CD14-positive monocyte (primary cell): ENCODE measurements at regions not wholly inside any gene's neighbourhood (a gene's known extent, or its start where the extent isn't known, plus 50 kb on each side); places are given as distances from the start of the nearest gene placed in this dataset.
A peak's percentile ranks its signal among the peaks of the same experiment; 100 is the strongest.

Experiments used
- DNase-seq, 3 donors: peaks; one replicate each; pipeline ENCODE4 v3.0.0-alpha.2; 2011 to 2022
- H2AFZ ChIP-seq: 2 replicates; pipeline ENCODE4 v1.6.0; 2012; ENCODE audit warnings: mild to moderate bottlenecking, low read depth, low read length, inconsistent platforms; ENCODE audit not compliant: insufficient read depth, poor library complexity, severe bottlenecking
- H3K27ac ChIP-seq, 2 donors: 1 replicate in 1 of 2; 2 replicates in 1 of 2; pipeline ENCODE4 v1.5.1; 2012 to 2013; ENCODE audit warnings: low read length in 2 of 2, control low read depth in 1 of 2, inconsistent platforms in 1 of 2, low read depth in 1 of 2, mild to moderate bottlenecking in 1 of 2
- H3K27me3 ChIP-seq, 2 donors: one replicate each; pipeline versions ENCODE4 v1.6.0 to v1.6.1; 2011 to 2013; ENCODE audit warnings: low read length in 2 of 2; ENCODE audit not compliant: control insufficient read depth in 2 of 2, insufficient read depth in 2 of 2
- H3K36me3 ChIP-seq, 2 donors: replicated peaks in 1 of 2; 1 replicate in 1 of 2; 2 replicates in 1 of 2; pipeline versions ENCODE4 v1.5.1 to v1.6.1; 2012 to 2013; ENCODE audit warnings: low read length in 2 of 2, control low read depth in 1 of 2, inconsistent platforms in 1 of 2, mild to moderate bottlenecking in 1 of 2; ENCODE audit not compliant: insufficient read depth in 2 of 2, control insufficient read depth in 1 of 2
- H3K4me1 ChIP-seq, 2 donors: 1 replicate in 1 of 2; 2 replicates in 1 of 2; pipeline versions ENCODE4 v1.5.1 to v1.6.1; 2012 to 2013; ENCODE audit warnings: low read length in 2 of 2, control low read depth in 1 of 2, inconsistent platforms in 1 of 2, mild to moderate bottlenecking in 1 of 2, moderate library complexity in 1 of 2; ENCODE audit not compliant: insufficient read depth in 2 of 2, control insufficient read depth in 1 of 2
- H3K4me2 ChIP-seq: replicated peaks from 2 replicates; pipeline ENCODE3; 2012; ENCODE audit warnings: low read length, moderate library complexity, mild to moderate bottlenecking; ENCODE audit not compliant: poor library complexity, severe bottlenecking; ENCODE audit errors: extremely low read depth
- H3K4me3 ChIP-seq, 3 experiments: fragments of 200-600 bp in 1 of 3; sonication (generic) in 1 of 3; replicated peaks in 1 of 3; 1 replicate in 2 of 3; 2 replicates in 1 of 3; pipeline ENCODE4 v1.5.1; 2011 to 2013; ENCODE audit warnings: low read length in 3 of 3, mild to moderate bottlenecking in 3 of 3, control low read depth in 2 of 3, low read depth in 2 of 3, inconsistent platforms in 1 of 3, moderate library complexity in 1 of 3
- H3K79me2 ChIP-seq: 2 replicates; pipeline ENCODE4 v1.6.0; 2012; ENCODE audit warnings: mild to moderate bottlenecking, control low read depth, inconsistent platforms, low read length, moderate library complexity; ENCODE audit not compliant: insufficient read depth
- H3K9ac ChIP-seq: 2 replicates; pipeline ENCODE4 v1.6.0; 2017; ENCODE audit warnings: low read length, mild to moderate bottlenecking; ENCODE audit not compliant: insufficient read depth, poor library complexity, severe bottlenecking
- H3K9me3 ChIP-seq, 2 donors: replicated peaks in 1 of 2; 1 replicate in 1 of 2; 2 replicates in 1 of 2; pipeline versions ENCODE4 v1.5.1 to v1.6.1; 2012 to 2013; ENCODE audit warnings: low read length in 2 of 2, control low read depth in 1 of 2; ENCODE audit not compliant: control insufficient read depth in 1 of 2, insufficient read depth in 1 of 2
- H4K20me1 ChIP-seq: 2 replicates; pipeline ENCODE4 v1.6.0; 2012; ENCODE audit warnings: mild to moderate bottlenecking, low read length, control low read depth, moderate library complexity; ENCODE audit not compliant: insufficient read depth
- H3K27ac Mint-ChIP-seq, 7 donors: one replicate each; pipeline ENCODE4 v1.8.0; 2020; ENCODE audit warnings: mild to moderate bottlenecking in 7 of 7, mixed read lengths in 7 of 7, moderate library complexity in 6 of 7, inconsistent platforms in 2 of 7
- H3K27me3 Mint-ChIP-seq, 3 donors: one replicate each; pipeline ENCODE4 v1.8.0; 2021 to 2022; ENCODE audit warnings: low read depth in 3 of 3, mild to moderate bottlenecking in 3 of 3, mixed read lengths in 3 of 3, moderate library complexity in 3 of 3, inconsistent platforms in 1 of 3
- H3K36me3 Mint-ChIP-seq, 2 donors: one replicate each; pipeline ENCODE4 v1.8.0; 2020; ENCODE audit warnings: mixed read lengths in 2 of 2, inconsistent platforms in 1 of 2, mild to moderate bottlenecking in 1 of 2
- H3K4me1 Mint-ChIP-seq: one replicate; pipeline ENCODE4 v1.8.0; 2020; ENCODE audit warnings: mild to moderate bottlenecking, mixed read lengths
- H3K4me3 Mint-ChIP-seq, 2 donors: one replicate each; pipeline ENCODE4 v1.8.0; 2020; ENCODE audit warnings: mild to moderate bottlenecking in 2 of 2, mixed read lengths in 2 of 2, moderate library complexity in 1 of 2
- H3K9me3 Mint-ChIP-seq, 7 donors: one replicate each; pipeline ENCODE4 v1.8.0; 2020 to 2022; ENCODE audit warnings: mixed read lengths in 7 of 7, mild to moderate bottlenecking in 6 of 7, moderate library complexity in 6 of 7, inconsistent platforms in 2 of 7
- WGBS: methylation state at CpG from one replicate; pipeline ENCODE4 v1.1.5; 2013; ENCODE audit warnings: missing lambda C conversion rate; ENCODE audit not compliant: insufficient coverage; 5-methylcytosine and 5-hydroxymethylcytosine counted together
- intact Hi-C, 2 donors: fragments of 100-400 bp; cut with micrococcal nuclease; formaldehyde crosslinking; loops; one replicate each; pipeline versions ENCODE4 v1.15.0 to v1.15.1; 2023
- TF ChIP-seq, protein P1 (sequence below): fragments of 200-600 bp; IDR thresholded peaks from one replicate; pipeline ENCODE4 v1.8.0; 2022; ENCODE audit warnings: antibody characterized with exemption, mild to moderate bottlenecking

DNA sequence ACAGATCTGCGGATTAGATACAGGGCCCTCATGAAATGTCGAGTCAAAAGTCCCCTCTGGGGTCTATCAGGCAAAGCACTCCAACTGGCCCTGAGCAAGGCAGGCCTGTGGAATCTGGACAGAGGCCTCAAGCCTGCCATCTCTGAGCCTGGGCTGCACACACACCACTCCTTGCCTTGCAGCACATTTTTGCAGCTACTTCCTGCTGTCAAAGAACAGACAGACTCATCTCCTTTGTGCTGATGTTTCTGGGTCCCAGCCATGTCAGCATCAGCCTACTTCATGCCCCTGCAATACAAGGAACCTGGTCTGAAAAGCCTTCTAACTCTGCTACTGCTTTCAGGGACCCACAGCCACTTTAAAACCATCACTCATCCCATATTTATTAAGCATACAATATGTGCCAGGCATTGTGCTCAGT lies 60.6 kb upstream of the IL12A start:
- Mint-ChIP-seq H3K4me3 (no peak overlapping the region), H3K36me3 (peaks cover under 1 to 1% of the 10 kb centered on the region in 2 donors), H3K9me3 (peaks cover 0 to 5% (median 1%) of the 10 kb centered on the region in 7 donors), H3K27ac (peak overlapping the region; percentile 86 to 99 (median 92)), H3K27me3 (peaks cover 0 to 2% (median 0%) of the 10 kb centered on the region in 3 donors), H3K4me1 (peaks cover 51% of the 10 kb centered on the region)
- Histone ChIP-seq H3K27ac (peak overlapping the region; percentile 50 to 86), H3K9me3 (peaks cover 0 to under 1% of the 10 kb centered on the region in 2 donors), H2AFZ (no peak overlapping the region), H3K27me3 (no peaks in the 10 kb centered on the region), H3K4me2 (peak overlapping the region; percentile 57), H3K36me3 (no peaks in the 10 kb centered on the region), H4K20me1 (no peaks in the 10 kb centered on the region), H3K9ac (no peak overlapping the region), H3K4me1 (peaks cover 53 to 59% of the 10 kb centered on the region in 2 donors), H3K4me3 (no peak overlapping the region), H3K79me2 (no peaks in the 10 kb centered on the region)
- TF ChIP-seq, protein P1, sequence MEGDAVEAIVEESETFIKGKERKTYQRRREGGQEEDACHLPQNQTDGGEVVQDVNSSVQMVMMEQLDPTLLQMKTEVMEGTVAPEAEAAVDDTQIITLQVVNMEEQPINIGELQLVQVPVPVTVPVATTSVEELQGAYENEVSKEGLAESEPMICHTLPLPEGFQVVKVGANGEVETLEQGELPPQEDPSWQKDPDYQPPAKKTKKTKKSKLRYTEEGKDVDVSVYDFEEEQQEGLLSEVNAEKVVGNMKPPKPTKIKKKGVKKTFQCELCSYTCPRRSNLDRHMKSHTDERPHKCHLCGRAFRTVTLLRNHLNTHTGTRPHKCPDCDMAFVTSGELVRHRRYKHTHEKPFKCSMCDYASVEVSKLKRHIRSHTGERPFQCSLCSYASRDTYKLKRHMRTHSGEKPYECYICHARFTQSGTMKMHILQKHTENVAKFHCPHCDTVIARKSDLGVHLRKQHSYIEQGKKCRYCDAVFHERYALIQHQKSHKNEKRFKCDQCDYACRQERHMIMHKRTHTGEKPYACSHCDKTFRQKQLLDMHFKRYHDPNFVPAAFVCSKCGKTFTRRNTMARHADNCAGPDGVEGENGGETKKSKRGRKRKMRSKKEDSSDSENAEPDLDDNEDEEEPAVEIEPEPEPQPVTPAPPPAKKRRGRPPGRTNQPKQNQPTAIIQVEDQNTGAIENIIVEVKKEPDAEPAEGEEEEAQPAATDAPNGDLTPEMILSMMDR = no peak
- peak in 1 of 3 donors; percentile 17 for DNase-seq
- intact Hi-C loops = loop anchor here (10.0 kb wide), 2 partner anchors 77 to 197 kb away; no protein-coding TSS in a partner anchor
- 96% methylated on average over 2 of the region's 2 CpGs for WGBS

DNA sequence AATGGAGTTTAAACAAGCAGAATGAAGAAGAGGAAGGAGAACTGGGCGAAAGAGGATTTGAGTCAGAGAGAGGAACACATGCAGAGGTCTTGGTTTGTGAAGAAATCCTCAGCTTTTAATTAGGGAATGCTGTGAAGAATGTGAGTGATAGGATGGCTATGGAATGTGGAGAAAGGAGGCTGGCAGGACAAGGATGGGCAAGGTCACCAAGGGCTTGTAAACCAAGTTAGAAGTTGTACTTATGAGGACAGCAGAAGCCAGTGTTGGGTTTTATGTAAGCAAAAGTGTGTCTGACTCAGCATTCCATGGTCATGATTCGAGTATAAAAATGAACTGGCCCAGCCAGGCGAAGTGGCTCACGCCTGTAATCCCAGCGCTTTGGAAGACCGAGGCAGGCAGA lies 60.0 kb upstream of the IL12A start:
- Histone ChIP-seq H3K79me2 (no peaks in the 10 kb centered on the region), H3K27me3 (no peaks in the 10 kb centered on the region), H3K9ac (no peak overlapping the region), H4K20me1 (no peaks in the 10 kb centered on the region), H3K9me3 (peaks cover 4 to 5% of the 10 kb centered on the region in 2 donors), H3K36me3 (no peaks in the 10 kb centered on the region), H3K4me3 (peak overlapping the region in 1 of 3 experiments; percentile 53), H3K27ac (peak overlapping the region; percentile 76 to 86), H3K4me2 (peak overlapping the region; percentile 57), H3K4me1 (peaks cover 48 to 53% of the 10 kb centered on the region in 2 donors), H2AFZ (no peak overlapping the region)
- H3K36me3 Mint-ChIP-seq = peaks cover 1 to 4% of the 10 kb centered on the region in 2 donors
- intact Hi-C loops = loop anchor here (10.0 kb wide), 2 partner anchors 76 to 196 kb away; no protein-coding TSS in a partner anchor
- DNase-seq = peak in 2 of 3 donors; percentile 42 to 45
- H3K4me1 Mint-ChIP-seq = peaks cover 47% of the 10 kb centered on the region
- TF ChIP-seq, protein P1 = no peak
- peaks cover 5 to 11% (median 6%) of the 10 kb centered on the region in 7 donors for H3K9me3 Mint-ChIP-seq
- H3K4me3 Mint-ChIP-seq = peak overlapping the region; percentile 12 to 24
- peak overlapping the region; percentile 86 to 99 (median 92) for H3K27ac Mint-ChIP-seq
- H3K27me3 Mint-ChIP-seq = peaks cover 0 to 2% (median 0%) of the 10 kb centered on the region in 3 donors
- WGBS = 58% methylated on average over 6 of the region's 6 CpGs
